GM19463 (cell line): ENCODE measurements at regions not wholly inside any gene's neighbourhood (a gene's known extent, or its start where the extent isn't known, plus 50 kb on each side); places are given as distances from the start of the nearest gene placed in this dataset.
"Not testable (repeated sequence)": the region's sequence is repeated elsewhere in the genome, so short reads cannot be mapped to it uniquely, and the experiment has no call there.

Source experiments
- ATAC-seq: cut with Tn5 transposase; IDR thresholded peaks from one replicate; pipeline ENCODE4 v1.9.1; 2021; ENCODE audit warnings: mild to moderate bottlenecking, moderate library complexity; ENCODE audit not compliant: unreplicated experiment

GRCh38 chr5:18749763-18750162 is 1115.5 kb downstream of the TAF11L14 start:
- ATAC-seq = peak; percentile 37

GRCh38 chr5:18752317-18752716 is 1118.1 kb downstream of the TAF11L14 start:
- no peak for ATAC-seq

DNA sequence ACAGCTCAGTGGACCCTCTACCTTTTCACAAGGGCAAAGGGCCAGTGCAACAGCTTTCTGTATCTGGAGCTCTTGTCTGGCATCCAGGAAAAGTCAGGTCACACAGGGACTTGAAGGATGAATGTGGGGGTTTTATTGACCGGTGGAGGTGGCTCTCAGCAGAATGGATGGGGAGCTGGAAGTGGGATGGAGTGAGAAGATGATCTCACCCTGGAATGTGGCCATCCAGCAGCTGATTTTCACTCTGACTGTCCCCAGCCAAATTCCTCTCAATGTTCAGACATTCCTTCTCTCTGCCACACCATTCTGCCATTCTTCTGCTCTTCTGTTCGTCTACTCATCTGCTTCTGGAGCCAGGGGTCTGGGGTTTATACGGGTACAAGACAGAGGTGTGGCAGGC is 1119.9 kb downstream of the TAF11L14 start:
- no peak for ATAC-seq

DNA sequence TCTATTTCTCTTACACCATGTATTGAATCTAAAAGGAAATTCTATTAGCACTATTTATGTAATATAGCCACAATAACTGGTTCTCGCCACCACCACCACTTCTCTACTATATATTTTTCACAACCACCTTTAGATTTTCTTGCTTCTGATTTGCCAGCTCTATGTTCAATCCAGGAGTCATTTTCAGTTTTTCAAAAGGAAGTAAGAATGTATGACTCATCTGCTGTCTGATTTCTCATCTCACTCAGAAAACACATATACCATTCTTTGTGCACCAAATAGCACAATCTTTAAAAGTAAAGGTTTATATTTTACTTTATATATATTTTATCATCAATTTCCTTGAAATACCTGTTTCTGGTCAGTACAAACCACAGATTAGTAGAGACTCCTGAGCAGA is 1127.5 kb downstream of the TAF11L14 start:
- peak; percentile 79 for ATAC-seq

DNA sequence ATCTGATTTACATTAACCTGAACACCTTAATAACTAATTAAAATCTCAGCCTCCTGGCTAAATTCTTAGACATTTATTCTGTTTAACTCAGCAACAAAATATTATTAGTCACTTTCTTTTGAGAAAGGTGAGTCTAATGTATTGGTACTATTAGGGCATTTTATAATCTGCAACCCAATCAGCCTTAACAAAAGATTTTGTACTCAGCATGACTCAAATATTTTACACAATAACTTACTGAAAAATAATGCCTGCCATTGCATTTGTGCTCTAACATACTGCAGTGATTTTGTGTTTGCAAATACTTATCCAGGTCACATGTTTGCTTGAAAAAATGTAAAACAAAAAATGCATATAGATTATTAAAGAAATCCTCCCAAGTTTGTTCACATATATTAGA is 1129.9 kb downstream of the TAF11L14 start:
- no peak for ATAC-seq

DNA sequence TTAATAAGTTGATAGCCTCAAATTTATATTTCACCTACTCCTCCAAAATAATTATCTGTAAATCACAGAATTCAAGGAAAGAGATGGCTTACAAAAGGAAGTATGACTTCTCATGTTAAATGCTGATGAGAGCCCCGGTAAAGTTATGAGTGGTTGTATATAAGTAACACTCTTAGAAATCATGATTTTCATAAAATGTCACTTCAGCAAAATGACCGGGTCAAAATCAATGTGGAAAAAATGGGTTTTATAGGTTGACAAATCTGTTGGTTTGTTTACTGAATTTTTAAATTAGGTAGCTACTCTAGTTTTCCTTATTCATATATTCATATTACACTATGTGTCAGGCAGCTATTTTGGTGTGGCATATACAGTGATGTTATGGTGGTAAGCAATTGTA is 1131.0 kb downstream of the TAF11L14 start:
- ATAC-seq = no peak

DNA sequence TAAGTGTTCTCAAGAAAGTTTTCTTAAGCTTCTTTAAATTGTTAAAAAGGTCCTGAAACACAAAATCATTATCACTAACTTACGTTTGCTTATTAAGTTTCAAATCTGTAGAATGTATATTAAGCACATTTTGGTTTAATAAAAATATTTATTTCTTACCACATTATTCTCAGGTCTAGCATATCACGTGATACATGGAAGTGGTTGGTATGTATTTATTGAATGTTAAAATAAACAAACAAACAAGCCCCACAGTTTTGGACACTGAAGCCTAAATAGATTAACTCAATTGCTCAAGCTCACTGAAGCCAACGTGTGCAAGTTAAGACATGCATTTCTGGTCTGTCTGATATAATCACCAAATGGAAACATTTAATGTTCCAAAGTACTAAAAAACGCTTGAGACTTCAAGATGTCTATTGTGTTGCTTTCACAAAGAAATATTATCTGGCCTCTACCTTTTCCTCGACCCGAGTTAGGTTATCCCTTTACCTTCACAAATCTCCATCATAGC is 1136.9 kb downstream of the TAF11L14 start:
- no peak for ATAC-seq

DNA sequence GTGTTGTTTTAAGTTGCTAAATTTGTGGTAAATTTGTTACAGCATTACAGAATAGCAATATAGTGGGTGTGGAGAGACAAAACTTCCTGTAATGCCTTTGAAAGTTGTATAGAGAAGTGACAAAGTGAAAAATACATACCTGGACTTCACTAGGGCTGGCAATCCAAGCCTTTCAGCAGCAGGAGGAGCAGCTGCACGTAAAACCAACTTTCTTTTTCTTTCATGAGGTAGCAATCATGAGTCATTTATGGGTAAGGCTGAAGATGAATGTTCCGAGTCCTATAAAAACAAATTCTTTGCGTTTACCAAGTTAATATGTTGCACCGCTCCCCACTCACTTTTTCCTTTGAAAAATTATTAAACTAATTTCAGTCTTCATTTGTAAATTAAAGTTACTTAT is 1138.2 kb downstream of the TAF11L14 start:
- ATAC-seq = peak; percentile 89

- ATAC-seq = no peak
Measured at GRCh38 chr5:18778225-18778624, 1144.0 kb downstream of the TAF11L14 start.

DNA sequence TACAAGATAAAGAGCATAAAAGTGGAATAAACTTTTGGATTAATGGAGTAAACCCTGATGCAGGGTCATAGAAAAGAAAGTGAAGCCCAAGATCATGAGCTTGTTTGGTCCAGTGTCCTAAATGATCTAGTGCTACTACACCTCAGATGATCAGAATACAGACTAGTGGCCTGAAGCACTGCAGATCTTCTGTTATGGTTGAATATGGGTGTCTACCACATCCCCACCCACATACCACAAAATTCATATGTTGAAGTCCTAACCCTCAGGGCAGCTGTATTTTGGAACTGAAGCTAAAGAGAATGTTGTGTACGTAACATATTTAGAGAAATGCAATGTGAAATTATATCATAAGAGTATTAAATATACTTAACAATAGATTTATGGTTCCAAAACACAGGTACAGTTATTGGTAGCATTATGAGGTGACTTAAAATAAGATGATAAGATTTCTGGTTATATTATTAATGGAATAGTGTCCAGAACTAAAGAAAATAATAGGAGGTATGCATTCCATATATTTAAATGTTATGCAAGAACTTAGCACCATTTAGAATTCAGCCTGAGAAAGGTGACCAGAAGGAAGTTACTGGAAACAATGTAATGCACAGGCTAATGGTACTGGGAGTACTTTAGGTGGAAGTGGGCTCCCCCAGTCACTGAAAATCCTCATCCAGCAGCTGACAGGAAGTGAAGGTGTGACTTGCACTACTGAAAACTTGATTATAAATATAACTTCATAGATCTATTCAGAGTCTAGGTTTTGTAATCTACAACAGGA is 1155.1 kb downstream of the TAF11L14 start:
- ATAC-seq = no peak

- peak; percentile 51 for ATAC-seq
Measured at GRCh38 chr5:18792145-18792544, 1157.9 kb downstream of the TAF11L14 start.

- no peak for ATAC-seq
Measured at GRCh38 chr5:18797222-18797621, 1163.0 kb downstream of the TAF11L14 start.

DNA sequence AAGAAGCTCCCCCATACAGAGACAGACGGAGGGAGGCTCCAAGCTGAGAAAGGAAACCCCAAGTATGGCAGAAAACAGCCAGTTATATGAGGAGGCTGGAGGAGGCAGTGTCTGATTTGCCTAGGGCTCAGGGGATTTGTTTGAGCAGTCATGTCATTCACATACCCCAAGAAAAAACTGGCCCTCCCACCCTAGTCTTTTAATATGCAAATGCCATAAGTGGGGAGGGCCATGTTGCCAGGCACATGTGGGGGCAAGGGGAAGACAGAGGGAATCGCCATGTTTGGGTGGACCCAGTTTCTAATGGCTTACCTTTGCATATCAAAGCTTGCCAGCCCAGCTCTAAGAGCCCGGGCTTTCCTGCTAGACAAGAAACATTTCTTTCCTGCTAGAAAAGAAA is 1163.8 kb downstream of the TAF11L14 start:
- no peak for ATAC-seq

DNA sequence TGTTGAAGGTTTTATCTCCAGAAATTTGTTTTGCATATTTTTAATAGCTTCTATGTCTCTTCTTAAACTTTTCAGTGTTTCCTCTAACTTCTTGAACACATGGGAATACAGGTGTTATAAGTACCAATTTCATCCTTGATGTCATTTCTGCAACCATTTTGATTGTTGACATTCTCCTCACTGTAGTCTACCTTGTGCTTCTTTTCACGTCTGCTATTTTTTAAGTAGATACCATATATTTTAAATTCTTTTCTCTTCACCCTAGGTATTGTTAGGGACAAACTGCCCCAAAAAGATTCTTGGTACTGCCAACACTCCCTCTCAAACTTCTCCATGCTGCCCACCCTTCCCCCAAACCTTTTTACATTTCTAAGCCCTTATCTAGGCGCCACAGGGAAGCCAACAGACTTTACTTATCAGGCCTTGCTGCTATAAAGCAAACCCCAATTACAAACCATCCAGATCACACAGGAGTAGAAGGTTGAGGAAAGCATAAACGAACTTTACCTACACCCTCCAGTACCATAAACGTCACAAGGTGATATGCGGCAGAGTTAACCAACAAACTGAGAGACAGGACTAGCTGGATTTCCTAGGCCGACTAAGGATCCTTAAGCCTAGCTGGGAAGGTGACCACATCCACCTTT is 1165.3 kb downstream of the TAF11L14 start:
- ATAC-seq = no peak

GRCh38 chr5:18800293-18801025 is 1166.2 kb downstream of the TAF11L14 start:
- no peak for ATAC-seq

GRCh38 chr5:18801413-18801812 is 1167.2 kb downstream of the TAF11L14 start:
- ATAC-seq = not testable (repeated sequence)

- no peak for ATAC-seq
Measured at GRCh38 chr5:18802336-18802735, 1168.1 kb downstream of the TAF11L14 start.

DNA sequence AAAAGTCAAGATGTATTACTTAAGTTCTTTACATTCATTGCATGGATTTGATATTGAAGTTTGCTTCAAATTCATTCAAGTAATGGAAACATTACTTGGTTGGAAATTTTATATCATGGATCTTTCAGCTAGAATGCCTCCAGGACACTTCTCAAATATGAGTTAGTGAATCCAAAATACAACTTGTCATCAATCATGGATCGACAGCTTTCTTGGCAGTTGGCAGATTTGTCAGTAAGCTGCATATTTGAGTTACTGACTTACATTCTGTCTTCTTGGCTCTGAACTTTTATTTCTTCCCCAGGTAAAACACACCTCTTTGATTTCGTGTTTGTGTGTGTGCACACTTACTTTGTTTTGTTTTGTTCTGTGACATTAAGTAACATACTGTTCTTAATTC is 1171.1 kb downstream of the TAF11L14 start:
- no peak for ATAC-seq

DNA sequence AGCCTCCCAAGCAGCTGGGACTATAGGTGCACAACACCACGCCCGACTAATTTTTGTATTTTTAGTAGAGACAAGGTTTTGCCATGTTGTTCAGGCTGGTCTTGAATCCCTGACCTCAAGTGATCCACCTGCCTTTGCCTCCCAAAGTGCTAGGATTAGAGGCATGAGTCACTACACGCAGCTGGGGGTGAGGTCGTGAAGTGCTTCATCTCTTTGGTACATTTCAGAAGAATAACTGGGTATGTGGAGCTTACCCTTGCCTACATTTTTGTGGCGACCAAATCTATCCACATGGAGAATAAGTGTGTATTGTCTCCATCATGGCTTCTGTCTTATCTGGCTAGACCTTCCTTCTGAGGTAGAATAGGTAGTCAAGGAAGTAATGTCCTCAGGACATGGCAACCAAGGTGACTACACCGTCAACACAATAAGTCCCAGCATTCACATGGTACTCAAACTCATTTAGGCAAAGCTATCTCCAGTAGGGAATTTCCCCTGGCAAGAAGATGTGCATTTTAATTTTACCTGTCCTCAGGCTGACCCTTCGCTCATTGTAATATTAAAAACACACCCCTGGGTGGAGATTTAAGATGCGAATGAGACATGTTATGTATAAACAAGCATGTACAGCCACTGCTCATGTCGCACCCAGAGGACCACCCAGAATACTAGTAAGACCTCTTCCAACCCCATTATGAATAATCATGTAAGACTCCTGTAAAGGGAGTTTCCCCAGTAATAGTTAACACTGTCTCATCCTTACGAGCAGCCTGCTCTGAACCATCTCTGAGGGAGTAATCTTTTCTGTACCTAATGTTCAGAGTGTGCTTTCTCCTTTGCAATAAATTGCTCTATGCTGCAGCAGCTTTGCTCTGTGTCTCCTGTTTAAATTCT is 1173.2 kb downstream of the TAF11L14 start:
- ATAC-seq = peak; percentile 53

DNA sequence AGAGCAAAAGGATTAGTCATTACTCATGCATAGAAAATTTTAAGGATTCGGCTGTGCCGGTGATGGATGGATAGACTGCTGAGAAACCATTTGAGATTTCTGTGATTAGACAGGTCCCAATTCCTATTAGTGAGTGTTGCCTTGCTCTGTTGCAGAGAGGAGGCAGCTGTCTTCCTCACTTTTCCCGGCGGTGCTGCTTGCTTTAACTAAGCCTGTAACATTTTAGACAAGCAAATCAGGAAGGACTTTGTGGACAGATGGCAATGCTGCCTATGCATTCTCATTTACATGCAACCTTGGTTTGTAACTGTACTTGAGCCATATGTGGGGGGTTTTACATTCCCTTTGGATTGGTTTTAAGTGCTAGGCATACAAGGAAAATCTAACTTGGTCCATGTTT is 1176.3 kb downstream of the CDH18 start:
- ATAC-seq = no peak

GRCh38 chr5:18828351-18828750 is 1159.6 kb downstream of the CDH18 start:
- ATAC-seq = no peak
